H1 (cell line): ENCODE measurements at regions not wholly inside any gene's neighbourhood (a gene's known extent, or its start where the extent isn't known, plus 50 kb on each side); places are given as distances from the start of the nearest gene placed in this dataset.

Experiments
- CTCF ChIA-PET: fragments of 300-600 bp; sonication (Branson Sonifier 250); formaldehyde crosslinking; loops from one replicate; lab custom pipeline; 2021; ENCODE audit not compliant: partially characterized antibody; lab: Charles Lee
- POLR2A ChIA-PET: fragments of 300-600 bp; sonication (Branson Sonifier 250); formaldehyde crosslinking; loops from one replicate; lab custom pipeline; 2021; ENCODE audit warnings: inconsistent platforms; ENCODE audit not compliant: partially characterized antibody; lab: Charles Lee
- DNase-seq, 2 experiments: peaks; one replicate each; pipeline versions ENCODE4 v3.0.0 to v3.0.0-alpha.2; 2010 to 2022; ENCODE audit warnings: low spot score in 2 of 2, low read depth in 1 of 2, mixed read lengths in 1 of 2
- FAIRE-seq: peaks from 2 replicates; lab custom pipeline; 2011; peaks lifted over from hg19 to GRCh38; lab: Jason Lieb, UNC
- H2AFZ ChIP-seq: 2 replicates; pipeline ENCODE4 v1.8.1; 2012; ENCODE audit warnings: low read length, inconsistent platforms
- H2AK5ac ChIP-seq: 2 replicates; pipeline ENCODE4 v1.6.1; 2013; ENCODE audit warnings: low read depth, low read length
- H2BK120ac ChIP-seq: replicated peaks from 2 replicates; pipeline ENCODE3; 2013; ENCODE audit warnings: low read depth, low read length, inconsistent platforms
- H2BK12ac ChIP-seq: 2 replicates; pipeline ENCODE4 v1.6.1; 2013; ENCODE audit warnings: low read depth, low read length
- H2BK15ac ChIP-seq: 2 replicates; pipeline ENCODE4 v1.6.1; 2013; ENCODE audit warnings: low read length
- H2BK20ac ChIP-seq: 2 replicates; pipeline ENCODE4 v1.6.1; 2013; ENCODE audit warnings: low read length
- H2BK5ac ChIP-seq: 2 replicates; pipeline ENCODE4 v1.6.1; 2013; ENCODE audit warnings: low read depth, low read length
- H3K14ac ChIP-seq: 2 replicates; pipeline ENCODE4 v1.6.1; 2013; ENCODE audit warnings: inconsistent platforms; ENCODE audit not compliant: insufficient read length
- H3K18ac ChIP-seq: 2 replicates; pipeline ENCODE4 v1.6.1; 2013; ENCODE audit warnings: low read length; ENCODE audit errors: extremely low read depth
- H3K23ac ChIP-seq: 2 replicates; pipeline ENCODE4 v1.6.1; 2013; ENCODE audit warnings: inconsistent platforms; ENCODE audit not compliant: insufficient read length
- H3K23me2 ChIP-seq: 2 replicates; pipeline ENCODE4 v1.6.1; 2013; ENCODE audit warnings: low read depth, low read length
- H3K27ac ChIP-seq: 2 replicates; pipeline ENCODE4 v1.6.1; 2011; ENCODE audit warnings: low read depth, low read length, inconsistent platforms
- H3K27me3 ChIP-seq, 4 experiments: replicated peaks in 1 of 4; 1 replicate in 1 of 4; 2 replicates in 3 of 4; pipeline versions ENCODE4 v1.6.1 to v1.8.1; 2011 to 2013; ENCODE audit warnings: low read length in 3 of 4, mild to moderate bottlenecking in 3 of 4, inconsistent platforms in 2 of 4, mixed read lengths in 2 of 4, moderate library complexity in 1 of 4; ENCODE audit not compliant: control insufficient read depth in 3 of 4, insufficient read depth in 3 of 4; ENCODE audit errors: extremely low read depth in 1 of 4
- H3K36me3 ChIP-seq, 4 experiments: 2 replicates each; pipeline versions ENCODE4 v1.6.1 to v1.8.1; 2011 to 2013; ENCODE audit warnings: mild to moderate bottlenecking in 4 of 4, low read length in 3 of 4, moderate library complexity in 2 of 4, control low read depth in 1 of 4, inconsistent platforms in 1 of 4; ENCODE audit not compliant: insufficient read depth in 4 of 4, control insufficient read depth in 2 of 4
- H3K4ac ChIP-seq: replicated peaks from 2 replicates; pipeline ENCODE3; 2013; ENCODE audit warnings: low read length, low read depth, mixed read lengths, inconsistent platforms; ENCODE audit not compliant: insufficient read length
- H3K4me1 ChIP-seq, 4 experiments: replicated peaks in 1 of 4; 1 replicate in 1 of 4; 2 replicates in 3 of 4; pipeline versions ENCODE4 v1.6.1 to v1.8.1; 2011 to 2013; ENCODE audit warnings: low read length in 3 of 4, inconsistent platforms in 2 of 4, mixed read lengths in 1 of 4; ENCODE audit not compliant: insufficient read depth in 4 of 4, control insufficient read depth in 3 of 4
- H3K4me2 ChIP-seq, 2 experiments: 2 replicates each; pipeline versions ENCODE4 v1.6.1 to v1.8.1; 2011 to 2013; ENCODE audit warnings: low read depth in 2 of 2, low read length in 2 of 2, control low read depth in 1 of 2, inconsistent platforms in 1 of 2, mild to moderate bottlenecking in 1 of 2; ENCODE audit not compliant: insufficient read depth in 1 of 2
- H3K4me3 ChIP-seq, 4 experiments: fragments of 200-600, 300-600 bp in 1 of 4; sonication (generic), shearing (Covaris generic), sonication (Bioruptor Twin) in 1 of 4; 2 replicates each; pipeline versions ENCODE4 v1.5.1 to v1.8.1; 2011 to 2016; ENCODE audit warnings: low read length in 4 of 4, low read depth in 3 of 4, control low read depth in 2 of 4, inconsistent platforms in 2 of 4, mild to moderate bottlenecking in 2 of 4, mixed read lengths in 1 of 4, moderate library complexity in 1 of 4; ENCODE audit not compliant: insufficient read depth in 2 of 4; ENCODE audit errors: extremely low read depth in 1 of 4
- H3K56ac ChIP-seq: replicated peaks from 2 replicates; pipeline ENCODE3; 2013; ENCODE audit warnings: low read depth, mild to moderate bottlenecking, mixed read lengths, low read length, inconsistent platforms; ENCODE audit not compliant: insufficient read length
- H3K79me1 ChIP-seq: 2 replicates; pipeline ENCODE4 v1.6.1; 2013; ENCODE audit warnings: low read depth, low read length, control low read depth
- H3K79me2 ChIP-seq, 2 experiments: 2 replicates each; pipeline versions ENCODE4 v1.6.1 to v1.8.1; 2012 to 2013; ENCODE audit warnings: low read length in 2 of 2, mild to moderate bottlenecking in 2 of 2, inconsistent platforms in 1 of 2; ENCODE audit not compliant: insufficient read depth in 2 of 2, control insufficient read depth in 1 of 2
- H3K9ac ChIP-seq, 4 experiments: replicated peaks in 1 of 4; 1 replicate in 1 of 4; 2 replicates in 3 of 4; pipeline versions ENCODE4 v1.6.1 to v1.8.1; 2011 to 2013; ENCODE audit warnings: low read depth in 3 of 4, low read length in 3 of 4, control low read depth in 2 of 4, mild to moderate bottlenecking in 2 of 4, moderate library complexity in 2 of 4, inconsistent platforms in 1 of 4; ENCODE audit errors: extremely low read depth in 1 of 4
- H3K9me3 ChIP-seq, 2 experiments: 2 replicates each; pipeline versions ENCODE4 v1.6.1 to v1.8.1; 2012 to 2013; ENCODE audit warnings: mild to moderate bottlenecking in 2 of 2, moderate library complexity in 2 of 2, control low read depth in 1 of 2, inconsistent platforms in 1 of 2, low read depth in 1 of 2, low read length in 1 of 2, mixed read lengths in 1 of 2; ENCODE audit not compliant: insufficient read depth in 2 of 2
- H4K20me1 ChIP-seq, 2 experiments: replicated peaks in 1 of 2; 2 replicates each; pipeline versions ENCODE3 to v1.8.1; 2011 to 2013; ENCODE audit warnings: inconsistent platforms in 2 of 2, low read length in 2 of 2, mild to moderate bottlenecking in 1 of 2; ENCODE audit not compliant: insufficient read depth in 2 of 2, control insufficient read depth in 1 of 2
- H4K5ac ChIP-seq: 2 replicates; pipeline ENCODE4 v1.6.1; 2013; ENCODE audit warnings: low read length, low read depth, mixed read lengths, inconsistent platforms; ENCODE audit not compliant: insufficient read length
- H4K8ac ChIP-seq: 2 replicates; pipeline ENCODE4 v1.8.0; 2013; ENCODE audit warnings: mild to moderate bottlenecking, moderate library complexity, low read length, inconsistent platforms; ENCODE audit not compliant: insufficient read depth; ENCODE audit errors: extremely low read depth
- H4K91ac ChIP-seq: replicated peaks from 2 replicates; pipeline ENCODE3; 2013; ENCODE audit warnings: low read length, mixed read lengths, inconsistent platforms; ENCODE audit not compliant: insufficient read length
- BACH1 ChIP-seq: IDR thresholded peaks from 2 replicates; pipeline ENCODE4 v1.6.1; 2012; ENCODE audit warnings: low read length, improper control_type of control experiment
- BCL11A ChIP-seq, 2 experiments: IDR thresholded peaks; one replicate each; pipeline ENCODE4 v1.6.1; 2011; ENCODE audit warnings: low read depth in 2 of 2, low read length in 2 of 2, mild to moderate bottlenecking in 2 of 2
- BRCA1 ChIP-seq: IDR thresholded peaks from 2 replicates; pipeline ENCODE4 v1.6.1; 2012; ENCODE audit warnings: low read depth, low read length, improper control_type of control experiment
- CEBPB ChIP-seq: IDR thresholded peaks from 2 replicates; pipeline ENCODE4 v1.6.1; 2012; ENCODE audit warnings: low read depth, low read length
- E2F6 ChIP-seq: IDR thresholded peaks from 2 replicates; pipeline ENCODE4 v1.6.1; 2012; ENCODE audit warnings: inconsistent platforms
- FOSL1 ChIP-seq: IDR thresholded peaks from 2 replicates; pipeline ENCODE4 v1.6.1; 2011; ENCODE audit warnings: mild to moderate bottlenecking, low read depth, low read length, moderate library complexity; ENCODE audit not compliant: insufficient read depth
- HDAC2 ChIP-seq, 2 experiments: fragments of 300-600 bp in 1 of 2; sonication (generic) in 1 of 2; IDR thresholded peaks; 2 replicates each; pipeline ENCODE4 v1.6.1; 2011 to 2012; ENCODE audit warnings: low read depth in 2 of 2, low read length in 2 of 2, mild to moderate bottlenecking in 2 of 2, moderate library complexity in 2 of 2, borderline replicate concordance in 1 of 2, inconsistent platforms in 1 of 2
- HDAC6 ChIP-seq: IDR thresholded peaks from one replicate; pipeline ENCODE4 v1.7.1; 2012; ENCODE audit warnings: low read depth, mild to moderate bottlenecking, inconsistent platforms, low read length, moderate library complexity
- JUND ChIP-seq: IDR thresholded peaks from 2 replicates; pipeline ENCODE4 v1.6.1; 2011; ENCODE audit warnings: mild to moderate bottlenecking, improper control_type of control experiment, low read length
- RXRA ChIP-seq: IDR thresholded peaks from 2 replicates; pipeline ENCODE4 v1.6.1; 2011; ENCODE audit warnings: low read depth, mild to moderate bottlenecking, low read length, moderate library complexity; ENCODE audit not compliant: insufficient read depth
- SIN3A ChIP-seq, 2 experiments: IDR thresholded peaks in 1 of 2; conservative IDR thresholded peaks in 1 of 2; 2 replicates each; pipeline ENCODE4 v1.6.1; 2011 to 2012; ENCODE audit warnings: low read length in 2 of 2, improper control_type of control experiment in 1 of 2, low read depth in 1 of 2, mild to moderate bottlenecking in 1 of 2
- SUZ12 ChIP-seq: fragments of 200-600 bp; sonication (generic); IDR thresholded peaks from 2 replicates; pipeline ENCODE4 v1.6.1; 2012; ENCODE audit warnings: mild to moderate bottlenecking, inconsistent platforms, low read length, moderate library complexity, mixed read lengths
- TBP ChIP-seq: IDR thresholded peaks from 2 replicates; pipeline ENCODE4 v1.6.1; 2011; ENCODE audit warnings: low read depth, low read length, improper control_type of control experiment
- USF2 ChIP-seq: IDR thresholded peaks from 2 replicates; pipeline ENCODE4 v1.6.1; 2011; ENCODE audit warnings: low read length, improper control_type of control experiment

- no peak overlapping the region for H3K4ac ChIP-seq
- H3K9me3 ChIP-seq = no peaks in the 10 kb centered on the region
- H2BK20ac ChIP-seq = no peak overlapping the region
- no peaks in the 10 kb centered on the region for H3K79me2 ChIP-seq
- no peak overlapping the region for H4K5ac ChIP-seq
- H3K27ac ChIP-seq = no peak overlapping the region
- ChIA-PET POLR2A (no interaction called here), CTCF (interaction anchor here (1.8 kb wide), 1 partner anchor 115 kb away, joined by 6 read pairs; no protein-coding TSS in a partner anchor)
- no peak overlapping the region for H3K4me3 ChIP-seq
- no peaks in the 10 kb centered on the region for H3K4me1 ChIP-seq
- H3K23ac ChIP-seq = no peak overlapping the region
- H2BK12ac ChIP-seq = no peak overlapping the region
- H3K9ac ChIP-seq = no peak overlapping the region
- H3K23me2 ChIP-seq = no peaks in the 10 kb centered on the region; the same call in 1 of the 2 replicates
- no peak overlapping the region for H2AFZ ChIP-seq
- H4K91ac ChIP-seq = no peak overlapping the region
- no peak overlapping the region for H3K18ac ChIP-seq
- H4K20me1 ChIP-seq = no peaks in the 10 kb centered on the region
- FAIRE-seq = no peak
- H3K27me3 ChIP-seq = peaks cover 0 to 1% (median 0%) of the 10 kb centered on the region in 4 experiments; a peak in 1 of 7 replicates
- no peak for DNase-seq
- no peak overlapping the region for H2BK5ac ChIP-seq
- H3K56ac ChIP-seq = no peak overlapping the region
- no peak overlapping the region for H4K8ac ChIP-seq
- H2BK120ac ChIP-seq = no peak overlapping the region
- H2BK15ac ChIP-seq = no peak overlapping the region
- no peak overlapping the region for H2AK5ac ChIP-seq
- H3K79me1 ChIP-seq = no peaks in the 10 kb centered on the region
- H3K14ac ChIP-seq = no peak overlapping the region
- H3K36me3 ChIP-seq = no peaks in the 10 kb centered on the region
- no peak overlapping the region for H3K4me2 ChIP-seq
- no peak for TF ChIP-seq USF2
- no peak for TF ChIP-seq HDAC2 (IDR thresholded peaks at IDR 0.05; ENCODE audit: borderline replicate concordance in 1 of 2, low read depth in 2 of 2, low read length in 2 of 2)
- no peak for TF ChIP-seq BCL11A (IDR thresholded peaks at IDR 0.05; ENCODE audit: low read depth in 2 of 2, low read length in 2 of 2)
- no peak for TF ChIP-seq BRCA1
- TF ChIP-seq SUZ12 = no peak
- no peak for TF ChIP-seq FOSL1
- no peak for TF ChIP-seq HDAC6
- TF ChIP-seq BACH1 = no peak
- no peak for TF ChIP-seq CEBPB
- TF ChIP-seq JUND = no peak
- no peak for TF ChIP-seq SIN3A (conservative IDR thresholded peaks at IDR 0.05 in 1 of 2, IDR thresholded peaks at IDR 0.05 in 1 of 2; ENCODE audit: low read depth in 1 of 2, low read length in 2 of 2)
- TF ChIP-seq TBP = no peak
- no peak for TF ChIP-seq E2F6
- no peak for TF ChIP-seq RXRA
These were observed 415.0 kb upstream of the FBXO33 start for GRCh38 chr14:39847194-39847593.
